ENCODE measurements at regions not wholly inside any gene's neighbourhood (a gene's known extent, or its start where the extent isn't known, plus 50 kb on each side); places are given as distances from the start of the nearest gene placed in this dataset.

DNA sequence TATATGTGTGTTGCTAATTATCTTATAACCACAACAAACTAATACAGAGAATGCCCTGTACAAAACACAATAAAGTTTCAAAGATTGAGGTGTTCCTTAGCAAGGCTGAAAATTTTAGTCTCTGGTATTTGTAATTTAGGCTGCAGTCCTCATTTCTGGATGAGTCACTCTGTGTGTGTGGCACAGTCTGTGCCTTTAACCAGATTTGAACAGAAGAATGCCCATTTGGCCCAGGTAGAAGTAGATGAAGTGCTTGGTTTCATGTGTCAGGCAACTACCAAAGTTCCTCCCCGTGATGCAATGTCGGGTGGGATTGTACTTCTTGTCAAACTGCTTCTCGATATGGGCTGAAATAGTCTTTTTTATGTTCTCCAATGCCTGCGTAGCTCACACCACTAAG lies 91.6 kb upstream of the H2AZ1 start:
- no peak for TF ChIP-seq ELF4 (IDR thresholded peaks at IDR 0.05)
- TF ChIP-seq HDGF (IDR thresholded peaks at IDR 0.05; ENCODE audit: borderline replicate concordance), result no peak
- TF ChIP-seq LEF1 (IDR thresholded peaks at IDR 0.05; ENCODE audit: borderline replicate concordance), result no peak

All from HEK293T (cell line).